Ovary (tissue), 3 donors: ENCODE measurements at regions not wholly inside any gene's neighbourhood (a gene's known extent, or its start where the extent isn't known, plus 50 kb on each side); places are given as distances from the start of the nearest gene placed in this dataset.

Experiments
- POLR2A ChIP-seq: fragments of 450-650 bp; IDR thresholded peaks from one replicate; pipeline ENCODE4 v1.6.1; 2017; ENCODE audit warnings: antibody characterized with exemption, mild to moderate bottlenecking, moderate library complexity
- TF ChIP-seq, protein P1 (sequence below), 3 donors: fragments of 450-650 bp in 2 of 3; fragments of 200-600 bp in 1 of 3; IDR thresholded peaks; one replicate each; pipeline versions ENCODE4 v1.5.1 to v1.8.0; 2016 to 2022; ENCODE audit warnings: antibody characterized with exemption in 3 of 3, mild to moderate bottlenecking in 1 of 3
- donor health status: DM: no; HTN: no; CAD: no.

DNA sequence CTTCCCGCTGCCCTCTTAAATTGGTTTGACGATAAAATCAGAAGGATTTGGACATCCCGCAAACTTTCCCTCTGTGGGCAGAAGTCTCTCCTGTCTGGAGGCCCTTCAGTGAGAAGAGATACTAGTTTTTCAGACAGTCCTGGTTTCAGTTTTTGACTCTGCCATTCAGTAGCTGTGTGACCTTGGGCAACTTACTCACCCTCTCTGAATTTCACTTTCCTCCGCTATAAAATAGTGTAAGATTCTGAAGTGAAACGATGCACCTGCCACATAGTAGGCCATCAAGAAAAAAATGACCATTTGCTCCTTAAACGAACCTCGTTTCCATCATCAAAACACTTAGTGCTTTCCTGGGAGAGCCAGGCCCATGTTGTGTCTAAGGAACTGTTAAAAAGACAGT, 97.2 kb downstream of the LINC00237 start:
- TF ChIP-seq, protein P1, sequence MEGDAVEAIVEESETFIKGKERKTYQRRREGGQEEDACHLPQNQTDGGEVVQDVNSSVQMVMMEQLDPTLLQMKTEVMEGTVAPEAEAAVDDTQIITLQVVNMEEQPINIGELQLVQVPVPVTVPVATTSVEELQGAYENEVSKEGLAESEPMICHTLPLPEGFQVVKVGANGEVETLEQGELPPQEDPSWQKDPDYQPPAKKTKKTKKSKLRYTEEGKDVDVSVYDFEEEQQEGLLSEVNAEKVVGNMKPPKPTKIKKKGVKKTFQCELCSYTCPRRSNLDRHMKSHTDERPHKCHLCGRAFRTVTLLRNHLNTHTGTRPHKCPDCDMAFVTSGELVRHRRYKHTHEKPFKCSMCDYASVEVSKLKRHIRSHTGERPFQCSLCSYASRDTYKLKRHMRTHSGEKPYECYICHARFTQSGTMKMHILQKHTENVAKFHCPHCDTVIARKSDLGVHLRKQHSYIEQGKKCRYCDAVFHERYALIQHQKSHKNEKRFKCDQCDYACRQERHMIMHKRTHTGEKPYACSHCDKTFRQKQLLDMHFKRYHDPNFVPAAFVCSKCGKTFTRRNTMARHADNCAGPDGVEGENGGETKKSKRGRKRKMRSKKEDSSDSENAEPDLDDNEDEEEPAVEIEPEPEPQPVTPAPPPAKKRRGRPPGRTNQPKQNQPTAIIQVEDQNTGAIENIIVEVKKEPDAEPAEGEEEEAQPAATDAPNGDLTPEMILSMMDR (IDR thresholded peaks at IDR 0.05): no peak
- no peak for TF ChIP-seq POLR2A
